CD4-positive, alpha-beta T cell (primary cell): ENCODE measurements at regions not wholly inside any gene's neighbourhood (a gene's known extent, or its start where the extent isn't known, plus 50 kb on each side); places are given as distances from the start of the nearest gene placed in this dataset.

Source experiments
- ATAC-seq: fragments of 200-7000 bp; cut with Tn5 transposase; one replicate; pipeline ENCODE4 v1.10.0; 2022; ENCODE audit warnings: mild to moderate bottlenecking; ENCODE audit not compliant: poor library complexity
- CTCF ChIA-PET: fragments of 350-600 bp; sonication (Branson Sonifier 250); formaldehyde crosslinking; loops from one replicate; lab custom pipeline; 2021; ENCODE audit warnings: antibody characterized with exemption, inconsistent platforms; lab: Charles Lee
- POLR2A ChIA-PET: fragments of 350-600 bp; sonication (Branson Sonifier 250); formaldehyde crosslinking; loops from one replicate; lab custom pipeline; 2021; ENCODE audit warnings: antibody characterized with exemption, inconsistent platforms; lab: Charles Lee
- DNase-seq, 14 experiments: peaks; one replicate each; pipeline ENCODE4 v3.0.0-alpha.2; 2013 to 2020; ENCODE audit warnings: mixed read lengths in 2 of 14
- H3K27ac ChIP-seq, 2 donors: one replicate each; pipeline versions ENCODE4 v1.5.1 to v1.7.0; 2013; ENCODE audit warnings: low read length in 2 of 2, low read depth in 1 of 2, mild to moderate bottlenecking in 1 of 2
- H3K27me3 ChIP-seq, 2 experiments: 1 replicate in 1 of 2; 2 replicates in 1 of 2; pipeline versions ENCODE4 v1.6.1 to v1.7.0; 2013; ENCODE audit warnings: low read length in 2 of 2, control low read depth in 1 of 2, mild to moderate bottlenecking in 1 of 2, moderate library complexity in 1 of 2; ENCODE audit not compliant: insufficient read depth in 2 of 2, control insufficient read depth in 1 of 2
- H3K36me3 ChIP-seq: one replicate; pipeline ENCODE4 v1.6.1; 2013; ENCODE audit warnings: low read length, control low read depth; ENCODE audit not compliant: insufficient read depth
- H3K4me1 ChIP-seq: one replicate; pipeline ENCODE4 v1.6.1; 2013; ENCODE audit warnings: low read length, control low read depth; ENCODE audit not compliant: insufficient read depth
- H3K4me3 ChIP-seq: one replicate; pipeline ENCODE4 v1.5.1; 2013; ENCODE audit warnings: mild to moderate bottlenecking, low read length, moderate library complexity
- H3K9me3 ChIP-seq, 2 experiments: 1 replicate in 1 of 2; 2 replicates in 1 of 2; pipeline versions ENCODE4 v1.6.1 to v1.7.0; 2013; ENCODE audit warnings: low read length in 2 of 2, mild to moderate bottlenecking in 2 of 2, control low read depth in 1 of 2, moderate library complexity in 1 of 2; ENCODE audit not compliant: control insufficient read depth in 1 of 2, insufficient read depth in 1 of 2
- H3K27ac Mint-ChIP-seq: one replicate; pipeline ENCODE4 v1.8.0; 2020; ENCODE audit warnings: mixed read lengths
- H3K27me3 Mint-ChIP-seq: one replicate; pipeline ENCODE4 v1.8.0; 2021; ENCODE audit warnings: mixed read lengths
- H3K36me3 Mint-ChIP-seq: one replicate; pipeline ENCODE4 v1.8.0; 2021; ENCODE audit warnings: low read depth, mixed read lengths
- H3K4me1 Mint-ChIP-seq: one replicate; pipeline ENCODE4 v1.8.0; 2021; ENCODE audit warnings: low read depth, mixed read lengths
- H3K4me3 Mint-ChIP-seq: one replicate; pipeline ENCODE4 v1.8.0; 2020; ENCODE audit warnings: mild to moderate bottlenecking, mixed read lengths
- H3K9me3 Mint-ChIP-seq: one replicate; pipeline ENCODE4 v1.8.0; 2020; ENCODE audit warnings: mixed read lengths
- CTCF ChIP-seq: fragments of 200-600 bp; IDR thresholded peaks from one replicate; pipeline ENCODE4 v1.8.0; 2022; ENCODE audit warnings: antibody characterized with exemption, mild to moderate bottlenecking
- intact Hi-C, 2 experiments: fragments of 100-400 bp; cut with DNase I in 1 of 2; cut with micrococcal nuclease in 1 of 2; formaldehyde crosslinking; loops; one replicate each; pipeline versions ENCODE4 v1.15.1 to v1.9.0; 2023 to 2025; cut with DNase I, micrococcal nuclease

GRCh38 chr9:23447166-23447565 is 378.9 kb downstream of the ELAVL2 start:
- TF ChIP-seq CTCF: no peak
- H3K27ac Mint-ChIP-seq: no peak overlapping the region
- H3K4me3 ChIP-seq: no peak overlapping the region
- H3K4me1 Mint-ChIP-seq: no peaks in the 10 kb centered on the region
- no peaks in the 10 kb centered on the region for H3K27me3 Mint-ChIP-seq
- no peak overlapping the region for H3K4me3 Mint-ChIP-seq
- no peaks in the 10 kb centered on the region for H3K36me3 ChIP-seq
- H3K4me1 ChIP-seq: no peaks in the 10 kb centered on the region
- ChIA-PET CTCF (no interaction called here), POLR2A (no interaction called here)
- no peak overlapping the region for H3K27ac ChIP-seq
- ATAC-seq: no peak
- peaks cover 0 to 9% of the 10 kb centered on the region in 2 experiments for H3K9me3 ChIP-seq
- no peaks in the 10 kb centered on the region for H3K36me3 Mint-ChIP-seq
- intact Hi-C loops: no loop called here
- H3K9me3 Mint-ChIP-seq: peaks cover 4% of the 10 kb centered on the region
- no peaks in the 10 kb centered on the region for H3K27me3 ChIP-seq
- no peak for DNase-seq

- Histone ChIP-seq H3K9me3 (peaks cover 0 to 12% of the 10 kb centered on the region in 2 experiments), H3K36me3 (no peaks in the 10 kb centered on the region), H3K4me3 (no peak overlapping the region), H3K4me1 (no peaks in the 10 kb centered on the region), H3K27me3 (no peaks in the 10 kb centered on the region), H3K27ac (no peak overlapping the region)
- TF ChIP-seq CTCF: no peak
- intact Hi-C loops: no loop called here
- H3K9me3 Mint-ChIP-seq: peaks cover 4% of the 10 kb centered on the region
- no peak overlapping the region for H3K27ac Mint-ChIP-seq
- ATAC-seq (no peak), DNase-seq (no peak)
- H3K27me3 Mint-ChIP-seq: no peaks in the 10 kb centered on the region
- ChIA-PET POLR2A (no interaction called here), CTCF (no interaction called here)
- no peaks in the 10 kb centered on the region for H3K36me3 Mint-ChIP-seq
- no peak overlapping the region for H3K4me3 Mint-ChIP-seq
- no peaks in the 10 kb centered on the region for H3K4me1 Mint-ChIP-seq
Observed at GRCh38 chr9:23447944-23448343, 378.1 kb downstream of the ELAVL2 start.

- H3K4me1 Mint-ChIP-seq: no peaks in the 10 kb centered on the region
- no peak overlapping the region for H3K27ac Mint-ChIP-seq
- H3K36me3 Mint-ChIP-seq: no peaks in the 10 kb centered on the region
- no peak for ATAC-seq
- H3K27me3 ChIP-seq: no peaks in the 10 kb centered on the region
- no peaks in the 10 kb centered on the region for H3K27me3 Mint-ChIP-seq
- no peak overlapping the region for H3K27ac ChIP-seq
- no peaks in the 10 kb centered on the region for H3K36me3 ChIP-seq
- no peak for TF ChIP-seq CTCF
- H3K4me3 Mint-ChIP-seq: no peak overlapping the region
- POLR2A ChIA-PET: no interaction called here
- H3K9me3 Mint-ChIP-seq: peaks cover 1% of the 10 kb centered on the region
- CTCF ChIA-PET: no interaction called here
- no peaks in the 10 kb centered on the region for H3K4me1 ChIP-seq
- DNase-seq: no peak
- H3K9me3 ChIP-seq: peaks cover 0 to 13% of the 10 kb centered on the region in 2 experiments
- intact Hi-C loops: no loop called here
- H3K4me3 ChIP-seq: no peak overlapping the region
Observed at GRCh38 chr9:23451802-23452418, 374.1 kb downstream of the ELAVL2 start.
